Activated T-helper 2 cell treated with anti-CD3 and anti-CD28 coated beads, Interferon-gamma antibody, Interleukin-2, Interleukin-4, amounts not matched to agents 10 μg/mL and 5 μg/mL and 100 μg/mL, durations not matched to agents 14 hours and 24 hours and 36 hours (primary cell): ENCODE measurements at regions not wholly inside any gene's neighbourhood (a gene's known extent, or its start where the extent isn't known, plus 50 kb on each side); places are given as distances from the start of the nearest gene placed in this dataset.

Source experiments
- DNase-seq: peaks from one replicate; pipeline ENCODE4 v3.0.0; 2021; ENCODE audit warnings: low spot score
- H3K27ac Mint-ChIP-seq: one replicate; pipeline ENCODE4 v1.8.0; 2021; ENCODE audit warnings: mixed read lengths
- H3K27me3 Mint-ChIP-seq: one replicate; pipeline ENCODE4 v1.8.0; 2021; ENCODE audit warnings: low read depth, mixed read lengths
- H3K36me3 Mint-ChIP-seq: one replicate; pipeline ENCODE4 v1.8.0; 2021; ENCODE audit warnings: low read depth, mixed read lengths
- H3K4me1 Mint-ChIP-seq: one replicate; pipeline ENCODE4 v1.8.0; 2021; ENCODE audit warnings: low read depth, mixed read lengths
- H3K4me3 Mint-ChIP-seq: one replicate; pipeline ENCODE4 v1.8.0; 2021; ENCODE audit warnings: low read depth, mild to moderate bottlenecking, moderate library complexity, mixed read lengths
- H3K9me3 Mint-ChIP-seq: one replicate; pipeline ENCODE4 v1.8.0; 2021; ENCODE audit warnings: mixed read lengths
- intact Hi-C: fragments of 100-400 bp; cut with micrococcal nuclease; formaldehyde crosslinking; loops from one replicate; pipeline ENCODE4 v1.15.1; 2023

DNA sequence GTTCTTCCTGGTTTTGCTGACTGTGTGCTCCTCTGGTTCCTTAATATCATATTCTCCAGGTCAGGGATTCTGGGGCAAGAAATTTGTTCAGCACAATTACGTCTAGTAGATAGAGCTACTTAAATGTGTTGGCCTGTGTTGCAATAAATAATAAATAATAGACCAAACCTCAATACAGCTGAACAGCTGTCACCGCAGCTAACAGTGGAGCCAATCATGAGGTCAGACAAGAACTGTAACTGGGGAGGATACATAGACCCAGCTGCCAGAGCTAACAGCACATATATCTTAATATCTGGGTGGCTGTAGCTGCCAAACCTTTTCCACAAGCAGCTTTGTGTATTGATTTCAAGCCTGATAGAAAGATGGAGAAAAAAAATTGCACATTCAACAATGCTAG, 1596.3 kb upstream of the PCDH20 start:
- H3K27ac Mint-ChIP-seq = no peak overlapping the region
- no peak overlapping the region for H3K4me3 Mint-ChIP-seq

DNA sequence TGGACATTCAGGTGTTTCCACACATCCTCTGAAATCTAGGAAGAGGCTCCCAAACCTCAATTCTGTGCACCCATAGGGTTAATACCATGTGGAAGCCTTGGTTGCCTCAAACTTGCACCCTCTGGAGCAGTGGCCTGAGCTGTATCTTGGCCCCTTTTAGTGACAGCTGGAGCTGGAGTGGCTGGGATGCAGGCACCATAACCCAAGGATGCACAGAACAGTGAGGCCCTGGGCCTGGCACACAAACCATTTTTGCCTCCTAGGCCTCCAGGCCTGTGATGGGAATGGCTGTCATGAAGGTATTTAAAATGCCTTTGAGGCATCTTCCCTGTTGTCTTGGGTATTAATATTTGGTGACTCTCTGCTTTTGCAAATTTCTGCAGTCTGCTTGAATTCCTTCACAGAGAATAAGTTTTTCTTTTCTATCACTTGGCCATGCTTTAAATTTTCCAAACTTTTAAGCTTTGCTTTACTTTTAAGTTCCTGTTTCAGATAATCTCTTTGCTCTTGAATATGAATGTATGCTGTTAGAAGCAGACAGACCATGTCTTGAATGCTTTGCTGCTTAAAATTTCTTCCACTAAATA, 1594.5 kb upstream of the PCDH20 start:
- Mint-ChIP-seq H3K4me1 (no peaks in the 10 kb centered on the region), H3K4me3 (no peak overlapping the region)

More for the DNA sequence above, 1596.3 kb upstream of the PCDH20 start:
- intact Hi-C loops = no loop called here
- Mint-ChIP-seq H3K4me1 (no peaks in the 10 kb centered on the region), H3K9me3 (peaks cover 34% of the 10 kb centered on the region), H3K36me3 (no peaks in the 10 kb centered on the region), H3K27me3 (no peaks in the 10 kb centered on the region)
- no peak for DNase-seq

DNA sequence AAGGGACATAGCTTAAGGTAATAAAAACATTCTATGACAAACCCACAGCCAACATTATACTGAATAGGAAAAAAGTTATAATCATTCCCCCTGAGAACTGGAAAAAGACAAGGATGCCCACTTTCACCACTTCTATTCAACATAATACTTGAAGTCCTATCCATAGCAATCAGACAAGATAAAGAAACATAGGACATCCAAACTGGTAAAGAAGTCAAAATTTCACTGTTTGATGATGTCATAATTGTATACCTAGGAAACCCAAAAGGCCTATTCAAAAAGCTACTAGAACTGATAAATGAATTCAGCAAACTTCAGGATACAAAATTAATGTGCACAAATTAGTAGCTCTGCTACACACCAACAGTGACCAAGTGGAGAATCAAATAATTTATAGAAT, 1590.0 kb upstream of the PCDH20 start:
- no peak for DNase-seq
- H3K36me3 Mint-ChIP-seq = no peaks in the 10 kb centered on the region
- H3K9me3 Mint-ChIP-seq = peaks cover 68% of the 10 kb centered on the region
- H3K4me1 Mint-ChIP-seq = no peaks in the 10 kb centered on the region
- no peaks in the 10 kb centered on the region for H3K27me3 Mint-ChIP-seq
- no peak overlapping the region for H3K27ac Mint-ChIP-seq
- H3K4me3 Mint-ChIP-seq = no peak overlapping the region
- intact Hi-C loops = no loop called here

More for the DNA sequence above, 1594.5 kb upstream of the PCDH20 start:
- Mint-ChIP-seq H3K27me3 (no peaks in the 10 kb centered on the region), H3K9me3 (peaks cover 44% of the 10 kb centered on the region), H3K36me3 (no peaks in the 10 kb centered on the region), H3K27ac (no peak overlapping the region)
- no peak for DNase-seq
- intact Hi-C loops = no loop called here

DNA sequence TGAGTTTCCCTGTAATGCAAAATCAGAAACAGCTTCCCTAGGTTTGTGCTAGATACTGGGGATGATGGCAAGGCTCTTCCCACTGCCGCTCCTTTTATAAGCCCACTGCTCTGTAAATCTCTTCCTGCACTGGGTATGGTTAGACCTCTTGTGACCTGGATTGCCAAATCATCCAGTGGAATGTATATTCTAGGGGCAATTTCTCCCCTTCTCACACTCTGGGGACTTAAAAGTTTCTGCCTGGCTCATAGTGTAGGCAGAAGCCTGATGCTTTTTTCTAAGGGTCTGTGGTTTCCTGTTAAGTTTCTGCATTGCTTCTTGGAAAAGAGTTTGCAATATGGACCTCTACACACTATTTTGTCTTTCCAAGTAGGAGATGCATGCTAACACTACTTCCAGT, 1582.0 kb upstream of the PCDH20 start:
- Mint-ChIP-seq H3K27ac (no peak overlapping the region), H3K36me3 (no peaks in the 10 kb centered on the region), H3K4me3 (no peak overlapping the region), H3K9me3 (peaks cover 48% of the 10 kb centered on the region), H3K4me1 (no peaks in the 10 kb centered on the region), H3K27me3 (no peaks in the 10 kb centered on the region)
- DNase-seq = no peak
- intact Hi-C loops = no loop called here

DNA sequence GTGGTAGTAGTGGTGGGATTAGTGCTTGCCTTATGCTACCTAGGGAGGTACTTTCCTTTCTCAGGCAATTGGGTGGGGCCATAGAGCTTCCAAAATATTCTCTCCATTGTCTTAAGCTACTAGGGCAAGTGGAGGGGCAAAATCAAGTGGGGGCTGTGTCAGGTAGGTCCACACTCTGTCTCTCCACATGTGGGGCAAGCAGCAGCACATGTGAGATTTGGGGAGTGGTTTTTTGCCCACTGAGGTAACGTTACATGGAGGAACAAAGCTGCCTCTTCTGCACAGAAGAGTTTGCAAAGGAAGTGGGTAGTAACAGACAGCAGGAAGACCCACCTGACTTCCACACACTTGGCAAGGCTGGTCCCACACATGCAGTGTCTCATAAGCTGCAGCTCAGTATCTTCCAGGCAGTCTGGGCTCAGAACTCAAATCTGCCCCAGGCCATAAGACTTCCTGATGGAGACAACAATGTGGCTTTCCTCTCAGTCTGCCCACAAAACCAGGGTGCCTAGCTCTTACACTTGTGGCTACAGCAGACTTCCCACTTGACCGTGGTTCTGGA, 1581.5 kb upstream of the PCDH20 start:
- Mint-ChIP-seq H3K4me1 (no peaks in the 10 kb centered on the region), H3K9me3 (peaks cover 42% of the 10 kb centered on the region), H3K4me3 (no peak overlapping the region), H3K36me3 (no peaks in the 10 kb centered on the region), H3K27me3 (no peaks in the 10 kb centered on the region), H3K27ac (no peak overlapping the region)
- intact Hi-C loops = no loop called here
- no peak for DNase-seq

DNA sequence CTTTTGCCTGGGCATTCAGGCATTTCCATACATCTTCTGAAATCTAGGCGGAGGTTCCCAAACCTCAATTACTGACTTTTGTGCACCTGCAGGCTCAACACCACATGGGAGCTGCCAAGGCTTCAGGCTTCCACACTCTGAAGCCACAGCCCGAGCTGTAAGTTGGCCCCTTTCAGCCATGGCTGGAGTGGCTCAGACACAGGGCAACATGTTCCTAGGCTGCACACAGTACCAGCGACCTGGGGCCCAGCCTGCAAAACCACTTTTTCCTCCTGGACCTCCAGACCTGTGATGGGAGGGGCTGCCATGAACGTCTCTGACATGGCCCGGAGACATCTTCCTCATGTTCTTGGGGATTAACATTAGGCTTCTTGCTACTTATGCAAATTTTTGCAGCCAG, 1558.2 kb upstream of the PCDH20 start:
- no peaks in the 10 kb centered on the region for H3K27me3 Mint-ChIP-seq
- no peaks in the 10 kb centered on the region for H3K36me3 Mint-ChIP-seq
- H3K4me1 Mint-ChIP-seq = no peaks in the 10 kb centered on the region
- peaks cover 22% of the 10 kb centered on the region for H3K9me3 Mint-ChIP-seq
- intact Hi-C loops = no loop called here
- H3K27ac Mint-ChIP-seq = no peak overlapping the region
- no peak for DNase-seq
- no peak overlapping the region for H3K4me3 Mint-ChIP-seq

DNA sequence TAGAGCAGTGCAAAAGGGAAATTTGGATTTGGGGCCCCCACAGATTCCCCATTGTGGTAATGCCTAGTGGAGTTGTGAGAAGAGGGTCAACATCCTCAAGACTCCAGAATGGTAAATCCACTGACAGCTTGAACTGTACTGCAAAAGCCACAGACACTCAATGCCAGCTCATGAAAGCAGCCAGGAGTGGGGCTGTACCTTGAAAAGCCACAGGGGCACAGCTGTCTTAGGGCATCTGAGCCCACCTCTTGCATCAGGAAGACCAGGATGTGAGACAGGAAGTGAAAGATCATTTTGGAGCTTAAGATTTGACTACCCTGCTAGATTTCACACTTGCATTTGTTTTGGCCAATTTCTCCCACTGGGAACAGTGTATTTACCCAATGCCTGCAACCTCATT, 1548.9 kb upstream of the PCDH20 start:
- H3K27me3 Mint-ChIP-seq = no peaks in the 10 kb centered on the region
- DNase-seq = no peak
- H3K27ac Mint-ChIP-seq = no peak overlapping the region
- H3K4me1 Mint-ChIP-seq = no peaks in the 10 kb centered on the region
- intact Hi-C loops = loop anchor here (10.0 kb wide), 1 partner anchor 60 kb away; no protein-coding TSS in a partner anchor
- no peak overlapping the region for H3K4me3 Mint-ChIP-seq
- H3K9me3 Mint-ChIP-seq = peaks cover 47% of the 10 kb centered on the region
- H3K36me3 Mint-ChIP-seq = no peaks in the 10 kb centered on the region

DNA sequence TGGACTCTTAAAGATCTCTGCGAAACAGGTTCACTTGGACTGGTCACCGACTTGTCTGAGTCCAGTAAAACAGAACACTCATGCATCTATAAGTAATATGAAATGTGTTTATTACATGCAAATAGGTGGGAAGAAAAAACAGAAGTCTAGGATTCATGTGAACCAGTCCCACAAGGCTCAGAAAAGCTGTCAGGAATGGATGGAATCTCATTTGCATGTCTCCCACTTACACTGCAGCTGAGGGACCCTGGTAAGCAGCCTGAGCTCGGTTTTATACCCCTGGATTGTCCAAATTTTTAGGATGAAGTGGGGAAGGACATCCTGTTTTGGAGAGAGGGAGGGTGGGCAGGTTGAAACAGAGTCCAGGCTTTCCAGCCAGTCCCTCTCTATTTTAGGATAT, 1545.1 kb upstream of the PCDH20 start:
- Mint-ChIP-seq H3K36me3 (no peaks in the 10 kb centered on the region), H3K4me3 (no peak overlapping the region)

DNA sequence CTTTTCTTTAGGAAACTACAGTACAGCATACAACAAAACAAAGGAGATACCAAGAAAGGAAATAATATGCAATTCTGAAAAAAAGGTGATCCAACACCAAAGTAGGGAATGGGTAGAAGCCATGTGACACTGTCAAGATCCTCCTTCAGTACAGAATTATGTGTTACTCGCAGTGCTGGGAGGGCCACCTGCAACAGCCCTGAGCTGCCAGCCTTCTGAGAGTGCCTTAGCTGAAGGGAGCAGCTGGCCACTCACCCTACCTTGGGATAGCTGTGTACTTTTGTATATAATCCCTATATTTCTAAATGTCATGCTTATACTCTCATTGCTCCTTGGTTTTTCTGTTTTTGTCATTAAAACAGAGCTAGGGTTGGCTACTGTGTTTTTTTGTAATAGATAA, 1518.2 kb upstream of the PCDH20 start:
- intact Hi-C loops = no loop called here
- Mint-ChIP-seq H3K27ac (no peak overlapping the region), H3K4me3 (no peak overlapping the region), H3K9me3 (peaks cover 26% of the 10 kb centered on the region), H3K36me3 (no peaks in the 10 kb centered on the region), H3K4me1 (no peaks in the 10 kb centered on the region), H3K27me3 (no peaks in the 10 kb centered on the region)
- no peak for DNase-seq

More for the DNA sequence above, 1545.1 kb upstream of the PCDH20 start:
- H3K27ac Mint-ChIP-seq = no peak overlapping the region
- no peaks in the 10 kb centered on the region for H3K27me3 Mint-ChIP-seq
- H3K4me1 Mint-ChIP-seq = no peaks in the 10 kb centered on the region
- peaks cover 39% of the 10 kb centered on the region for H3K9me3 Mint-ChIP-seq
- intact Hi-C loops = loop anchor here (10.0 kb wide), 1 partner anchor 56 kb away; no protein-coding TSS in a partner anchor
- no peak for DNase-seq

DNA sequence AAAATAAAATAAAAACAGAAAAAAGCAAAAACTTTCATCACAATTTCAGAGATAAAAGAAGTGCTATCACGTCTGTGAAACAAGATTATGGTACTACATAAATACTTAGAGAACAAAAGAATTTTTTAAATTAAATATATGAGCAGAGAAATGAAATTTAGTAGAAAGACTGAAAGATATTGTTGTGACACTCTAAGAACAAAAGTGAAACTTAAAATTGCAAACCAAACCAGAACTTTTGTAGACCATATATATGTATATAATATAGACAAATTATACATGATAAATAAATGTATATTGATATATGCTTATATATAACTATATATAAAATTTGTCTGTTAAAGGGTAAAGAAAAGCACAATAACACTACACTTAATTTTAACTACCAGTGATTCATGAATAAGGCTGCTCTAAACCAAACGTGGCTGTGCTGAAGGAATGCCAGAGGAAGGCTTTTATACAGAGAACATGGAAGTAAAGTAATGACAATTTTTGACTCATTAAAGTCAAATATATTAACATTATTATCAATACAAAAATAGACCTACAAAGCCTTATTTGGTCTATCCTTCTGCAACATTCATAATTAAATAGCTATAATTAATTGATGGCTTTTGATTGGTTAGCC, 1516.7 kb upstream of the PCDH20 start:
- no peak overlapping the region for H3K27ac Mint-ChIP-seq
- no peaks in the 10 kb centered on the region for H3K27me3 Mint-ChIP-seq
- H3K9me3 Mint-ChIP-seq = peaks cover 30% of the 10 kb centered on the region
- no peaks in the 10 kb centered on the region for H3K4me1 Mint-ChIP-seq
- DNase-seq = no peak
- no peaks in the 10 kb centered on the region for H3K36me3 Mint-ChIP-seq
- intact Hi-C loops = no loop called here
- no peak overlapping the region for H3K4me3 Mint-ChIP-seq

DNA sequence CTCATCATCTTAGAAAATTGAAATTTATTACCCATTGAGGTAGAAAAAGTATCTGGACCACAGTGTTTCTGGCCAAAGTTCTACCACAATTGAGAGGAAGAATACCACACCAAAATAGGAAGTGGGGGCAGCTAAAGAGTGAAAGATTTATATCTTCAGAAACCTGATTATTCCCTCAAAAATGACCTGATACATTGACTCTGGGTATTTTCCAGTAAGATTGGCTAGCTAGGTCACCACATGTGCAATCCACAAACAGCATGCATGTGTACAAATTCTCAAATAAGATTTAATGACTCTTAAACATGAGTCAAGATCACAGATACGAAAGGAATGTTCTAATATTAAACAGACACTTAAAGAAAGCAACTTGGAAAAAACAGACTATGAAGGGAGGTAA, 1516.2 kb upstream of the PCDH20 start:
- Mint-ChIP-seq H3K4me3 (no peak overlapping the region), H3K36me3 (no peaks in the 10 kb centered on the region), H3K27ac (no peak overlapping the region), H3K9me3 (peaks cover 34% of the 10 kb centered on the region), H3K27me3 (no peaks in the 10 kb centered on the region), H3K4me1 (no peaks in the 10 kb centered on the region)
- intact Hi-C loops = no loop called here
- DNase-seq = no peak

DNA sequence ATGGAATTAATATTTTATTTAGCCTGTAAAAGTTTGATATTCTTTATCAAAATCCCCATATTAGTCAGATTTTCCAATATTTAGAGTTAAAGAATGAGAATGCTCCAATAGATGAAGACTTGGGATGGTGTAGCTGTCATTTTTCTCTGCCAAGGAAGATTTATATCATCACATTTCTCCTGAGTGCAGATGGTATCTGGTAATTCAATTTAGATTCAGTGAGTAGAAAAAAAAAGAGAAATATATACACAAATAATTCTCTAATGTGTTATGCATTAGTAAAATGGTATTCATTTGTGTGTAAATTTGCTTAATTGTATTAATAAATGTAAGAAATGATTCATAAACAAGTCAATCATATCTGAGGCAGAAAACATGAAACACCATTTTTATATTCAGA, 1508.7 kb upstream of the PCDH20 start:
- Mint-ChIP-seq H3K27me3 (no peaks in the 10 kb centered on the region), H3K4me3 (no peak overlapping the region), H3K4me1 (no peaks in the 10 kb centered on the region)

DNA sequence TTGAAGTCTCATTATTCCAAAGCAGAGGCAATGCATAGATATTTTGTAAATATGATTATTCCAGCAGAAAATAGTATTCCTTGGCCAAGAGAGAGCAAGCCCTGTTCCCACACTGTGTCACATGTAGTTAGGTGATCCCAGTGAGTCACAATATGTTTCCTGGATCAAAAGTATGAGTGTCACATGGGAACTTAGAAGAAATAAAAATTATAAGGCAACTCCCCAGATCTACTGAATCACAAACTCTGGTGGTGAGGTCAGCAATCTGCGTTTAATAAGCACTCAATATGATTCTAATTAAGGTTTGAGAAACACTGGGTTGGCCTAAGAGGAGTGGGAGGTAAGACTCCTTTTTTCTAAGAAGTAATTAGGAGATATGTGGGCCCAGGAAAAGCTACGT, 1504.5 kb upstream of the PCDH20 start:
- no peaks in the 10 kb centered on the region for H3K4me1 Mint-ChIP-seq
- no peaks in the 10 kb centered on the region for H3K36me3 Mint-ChIP-seq
- H3K9me3 Mint-ChIP-seq = peaks cover 10% of the 10 kb centered on the region
- no peaks in the 10 kb centered on the region for H3K27me3 Mint-ChIP-seq
- no peak overlapping the region for H3K4me3 Mint-ChIP-seq
- intact Hi-C loops = no loop called here
- no peak for DNase-seq
- H3K27ac Mint-ChIP-seq = no peak overlapping the region

More for the DNA sequence above, 1508.7 kb upstream of the PCDH20 start:
- intact Hi-C loops = no loop called here
- peaks cover 18% of the 10 kb centered on the region for H3K9me3 Mint-ChIP-seq
- H3K36me3 Mint-ChIP-seq = no peaks in the 10 kb centered on the region
- no peak overlapping the region for H3K27ac Mint-ChIP-seq
- DNase-seq = no peak
